Activated CD4-positive, CD25-positive, alpha-beta regulatory T cell treated with anti-CD3 and anti-CD28 coated beads, Interleukin-2, amount 50 U/mL, for 16 hours (primary cell): ENCODE measurements at regions not wholly inside any gene's neighbourhood (a gene's known extent, or its start where the extent isn't known, plus 50 kb on each side); places are given as distances from the start of the nearest gene placed in this dataset.
"Not testable (repeated sequence)": the region's sequence is repeated elsewhere in the genome, so short reads cannot be mapped to it uniquely, and the experiment has no call there.

Experiments used
- DNase-seq: peaks from one replicate; pipeline ENCODE4 v3.0.0-alpha.2; 2020; ENCODE audit warnings: low read depth, low spot score

DNA sequence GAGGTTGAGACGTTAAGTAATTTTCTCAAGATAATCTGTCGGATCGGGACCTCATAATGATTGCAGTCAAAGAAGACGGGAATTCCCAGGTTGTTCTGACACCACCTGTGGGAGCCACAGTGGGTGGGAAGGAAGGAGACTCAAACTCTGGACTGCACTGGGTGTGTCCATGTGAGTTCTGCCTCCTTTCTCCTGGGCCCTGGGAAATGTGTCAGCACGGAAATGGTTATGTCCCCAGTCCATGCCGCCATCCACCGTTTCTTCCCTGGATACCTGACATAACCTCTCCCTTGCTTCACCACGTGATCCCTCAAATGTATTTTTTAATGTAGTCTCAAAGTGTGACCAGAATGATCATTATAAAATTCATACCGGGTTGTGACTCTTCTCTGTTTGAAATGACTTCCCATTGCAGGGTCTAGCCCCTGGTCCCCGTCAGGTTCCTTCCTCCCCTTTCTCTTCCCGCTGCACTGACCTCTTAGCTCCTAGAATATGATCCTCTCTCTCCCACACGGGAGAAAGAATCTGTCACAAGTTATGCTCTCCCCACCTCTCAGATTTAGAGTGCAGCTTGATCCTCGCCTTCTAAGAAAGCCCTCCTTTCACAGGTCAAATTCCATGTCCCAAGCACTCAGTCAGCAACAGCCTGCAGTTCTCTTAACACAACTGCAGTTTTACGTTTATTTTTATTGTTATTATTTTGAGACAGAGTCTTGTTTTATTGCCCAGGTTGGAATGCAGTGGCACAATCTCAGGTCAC lies 820.0 kb upstream of the EEF2KMT start:
- DNase-seq: no peak

DNA sequence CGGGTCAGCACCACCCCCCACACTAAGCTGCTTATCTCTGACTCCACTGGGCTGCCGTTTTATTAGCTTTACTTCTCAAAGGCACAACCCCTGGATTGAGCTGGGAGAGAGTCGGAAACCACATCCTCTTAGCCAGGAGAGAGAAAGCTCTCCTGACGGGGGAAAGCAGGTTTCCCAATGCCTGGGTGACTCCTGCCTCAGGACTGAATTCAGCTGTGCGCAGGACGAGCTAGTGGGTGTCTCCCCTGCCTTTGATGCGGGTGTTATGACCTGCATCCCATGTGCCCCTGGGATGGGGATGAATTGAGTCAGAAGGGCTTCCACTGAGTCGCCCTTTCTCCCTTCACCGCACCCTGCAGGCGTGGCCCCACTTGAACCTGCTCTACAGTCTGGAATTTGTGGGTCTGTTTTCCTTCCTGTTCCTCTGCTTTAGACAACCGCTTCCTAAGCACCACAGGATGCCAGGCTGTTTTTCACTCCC lies 819.2 kb upstream of the EEF2KMT start:
- DNase-seq: no peak

DNA sequence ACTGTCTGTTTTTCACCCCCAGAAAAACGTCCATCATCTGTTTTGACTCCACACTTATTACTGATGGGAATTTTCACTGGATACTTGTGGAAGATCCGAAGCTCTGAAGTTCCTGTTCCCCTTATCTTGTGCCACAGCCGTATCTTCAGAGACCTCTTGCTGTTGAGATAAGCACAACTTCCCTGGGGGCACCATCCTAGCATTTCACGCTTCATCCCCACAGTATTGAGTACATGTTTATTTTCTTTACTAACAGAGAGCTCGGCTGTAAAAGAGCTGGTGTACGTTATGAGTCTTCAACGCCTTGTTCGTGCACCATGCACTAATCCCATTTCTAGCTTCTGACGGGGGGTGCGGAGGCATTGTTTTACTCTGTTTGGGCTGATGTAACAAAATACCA lies 813.6 kb upstream of the EEF2KMT start:
- no peak for DNase-seq

DNA sequence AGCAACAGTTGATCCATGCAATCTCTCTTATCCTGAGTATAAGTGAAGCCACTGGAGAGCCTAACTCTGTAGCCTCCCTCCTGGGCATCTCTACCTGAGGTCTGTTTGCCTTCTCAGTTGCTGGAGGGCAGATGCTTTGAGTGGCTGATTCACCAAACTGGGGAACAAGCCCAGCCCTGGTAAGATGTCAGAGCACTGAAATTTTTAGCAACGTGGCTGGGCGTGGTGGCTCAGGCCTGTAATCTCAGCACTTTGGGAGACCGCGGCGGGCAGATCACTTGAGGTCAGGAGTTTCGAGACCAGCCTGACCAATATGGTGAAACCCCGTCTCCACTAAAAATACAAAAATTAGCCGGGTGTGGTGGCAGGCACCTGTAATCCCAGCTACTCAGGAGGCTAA lies 812.0 kb upstream of the EEF2KMT start:
- not testable (repeated sequence) for DNase-seq

DNA sequence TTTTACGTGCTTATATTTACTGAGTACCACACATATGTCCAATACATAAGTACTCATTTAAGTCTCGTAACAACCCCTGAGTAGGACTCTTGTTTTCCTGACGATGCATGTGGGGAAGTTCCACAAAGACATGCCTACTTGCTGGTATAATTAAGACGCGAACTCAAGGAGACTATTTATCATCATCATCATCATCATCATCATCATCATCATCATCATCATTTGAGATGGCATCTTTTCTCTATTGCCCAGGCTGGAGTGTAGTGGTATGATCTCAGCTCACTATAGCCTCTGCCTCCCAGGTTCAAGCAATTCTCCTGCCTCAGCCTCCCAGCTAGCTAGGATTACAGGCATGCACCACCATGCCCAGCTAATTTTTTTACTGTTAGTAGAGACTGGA lies 809.9 kb upstream of the EEF2KMT start:
- DNase-seq: no peak

DNA sequence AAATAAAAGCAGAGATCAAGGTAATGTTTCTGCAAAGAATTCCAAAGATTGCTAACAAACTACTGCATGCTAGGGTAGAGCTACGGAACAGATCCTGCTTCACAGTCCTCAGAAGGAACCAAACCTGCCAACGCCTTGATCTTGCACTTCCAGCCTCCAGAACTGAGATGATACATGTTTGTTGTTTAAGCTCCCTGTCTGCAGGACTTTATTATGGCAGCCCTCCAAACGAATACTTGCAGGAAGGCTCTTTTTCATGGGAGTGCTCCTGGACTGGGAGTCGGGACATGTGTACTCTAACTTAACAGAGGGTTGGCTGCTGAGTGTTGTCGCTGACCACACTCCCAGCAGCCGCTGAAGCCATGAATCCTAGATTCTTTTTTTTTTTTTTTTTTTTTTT lies 808.8 kb upstream of the EEF2KMT start:
- no peak for DNase-seq

DNA sequence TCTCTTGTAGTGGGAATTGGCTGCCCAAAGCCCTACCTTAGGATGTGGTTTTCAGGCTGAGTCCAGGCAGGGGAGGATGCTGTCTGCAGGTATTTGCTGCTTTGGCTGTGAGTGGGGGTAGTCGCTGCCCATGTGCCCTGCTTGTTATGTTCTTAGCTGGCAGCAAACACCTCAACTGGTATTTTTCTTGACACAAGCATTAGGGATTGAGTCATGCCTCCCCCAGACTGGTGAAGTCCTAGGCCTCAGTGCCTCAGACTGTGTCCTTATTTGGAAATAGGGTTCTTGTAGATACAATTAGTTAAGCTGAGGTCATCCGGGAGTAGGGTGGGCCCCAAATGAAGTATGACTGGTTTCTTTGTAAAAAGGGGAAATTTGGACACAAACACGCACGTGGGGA lies 808.3 kb upstream of the EEF2KMT start:
- DNase-seq: no peak

DNA sequence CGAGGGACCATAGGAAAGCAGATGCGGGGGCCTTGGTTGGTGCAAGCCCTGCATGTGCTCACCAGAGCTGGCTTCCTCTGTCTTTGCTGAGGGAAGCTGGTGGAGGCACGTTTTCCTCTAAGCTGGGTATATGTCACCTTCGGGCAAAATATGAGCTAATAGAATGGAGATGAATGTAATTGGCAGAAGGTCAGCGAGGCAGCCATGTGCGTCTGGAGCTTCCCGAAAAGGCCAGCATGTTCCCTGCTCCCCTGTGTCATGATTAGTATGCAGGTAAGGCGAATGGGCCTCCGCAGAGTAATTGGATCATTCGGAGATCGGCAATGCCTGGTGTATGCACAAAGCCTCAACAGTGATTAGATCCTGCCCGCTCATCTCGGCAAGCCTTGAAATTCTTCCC lies 806.2 kb upstream of the EEF2KMT start:
- no peak for DNase-seq

DNA sequence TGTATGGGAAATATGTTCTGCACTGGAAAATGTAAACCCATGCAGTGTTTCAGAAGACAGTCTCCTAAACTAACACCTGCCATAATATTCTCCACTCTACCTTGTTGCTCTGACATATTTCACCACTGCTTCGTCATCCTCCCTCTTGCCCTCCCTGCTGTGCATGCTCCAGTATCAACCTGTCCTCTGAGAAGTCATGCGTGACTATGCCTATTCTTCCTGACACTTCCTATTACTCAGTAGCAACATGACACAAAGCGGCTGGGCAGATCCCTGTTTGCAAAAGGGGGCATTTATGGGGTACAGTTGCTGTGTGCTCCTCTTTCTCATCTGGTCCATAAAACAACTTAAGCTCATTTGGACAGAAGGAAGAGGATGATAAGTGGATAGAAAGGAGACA lies 805.6 kb upstream of the EEF2KMT start:
- DNase-seq: no peak

DNA sequence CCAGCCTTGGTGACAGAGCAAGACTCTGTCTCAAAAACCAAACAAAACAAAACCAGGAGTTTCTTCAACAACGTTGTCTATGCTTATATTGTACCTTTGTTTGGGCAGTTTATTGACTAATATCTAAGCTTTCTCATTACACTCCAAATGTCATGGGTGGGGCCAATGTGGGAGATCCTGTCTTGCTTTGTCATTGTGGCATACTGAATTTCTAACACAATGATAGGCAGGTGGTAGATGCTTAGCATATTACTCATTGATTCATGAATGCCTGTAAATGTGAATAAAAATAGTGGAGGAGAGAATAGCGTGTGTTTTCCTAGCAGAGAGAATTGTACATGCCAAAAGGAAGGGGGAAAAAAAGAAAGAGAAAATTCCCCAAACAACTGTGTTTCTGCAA lies 802.5 kb upstream of the EEF2KMT start:
- no peak for DNase-seq

DNA sequence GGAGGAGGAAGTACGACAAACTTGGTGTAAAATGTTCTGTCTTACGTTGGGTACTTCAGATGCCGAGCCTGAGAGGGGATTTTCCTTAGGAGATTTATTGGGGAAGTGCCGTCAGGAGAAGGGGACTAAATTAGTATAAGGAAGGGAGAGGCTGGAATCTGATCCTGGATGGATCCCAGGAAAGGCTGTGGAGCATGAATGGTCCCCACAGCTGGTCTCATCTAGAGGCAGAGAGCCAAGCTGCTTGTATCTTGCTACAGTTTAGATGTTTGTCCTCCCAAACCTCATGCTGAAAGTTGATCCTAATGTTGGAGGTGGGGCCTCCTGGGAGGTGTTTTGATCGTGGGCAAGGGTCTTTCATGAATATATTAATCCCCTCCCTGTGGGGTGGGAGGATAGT lies 798.4 kb upstream of the EEF2KMT start:
- DNase-seq: no peak

DNA sequence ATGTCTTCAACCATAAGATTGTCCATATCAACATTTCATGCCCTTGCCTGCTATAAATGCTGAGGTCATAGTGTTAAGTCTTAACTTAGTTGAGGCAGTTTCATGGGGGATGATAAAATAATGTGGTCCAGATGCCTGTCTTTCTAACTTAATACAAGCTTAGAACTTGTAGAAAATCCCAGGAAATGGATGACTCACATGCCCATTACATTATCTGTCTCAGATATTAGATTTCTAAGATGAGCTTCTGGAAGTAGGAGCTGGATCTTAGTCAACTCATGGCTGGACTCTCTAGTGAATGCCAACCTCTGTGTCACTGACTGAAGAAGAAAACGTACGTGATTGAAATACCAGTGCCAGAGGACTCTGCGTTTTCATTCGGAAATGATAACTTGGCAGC lies 797.5 kb upstream of the EEF2KMT start:
- DNase-seq: no peak

DNA sequence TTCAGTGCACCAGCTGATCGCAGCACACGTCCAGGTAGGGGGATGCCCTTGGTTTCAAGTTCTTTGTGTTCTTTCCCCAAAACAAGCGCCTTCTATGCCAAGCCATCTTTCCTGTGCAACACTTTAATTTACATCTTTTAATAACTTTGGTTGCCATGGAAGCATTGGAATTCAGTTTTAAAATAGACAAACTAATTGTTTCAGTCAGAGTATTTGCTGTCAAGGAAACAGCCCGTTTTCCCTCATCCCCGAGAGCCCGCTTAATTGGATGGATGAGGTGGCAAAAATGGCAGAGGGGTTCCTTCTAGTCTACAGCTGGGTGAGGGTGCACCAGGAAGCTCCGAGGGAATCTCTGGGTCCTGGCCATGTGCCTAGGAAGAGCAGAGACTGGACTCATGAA lies 793.7 kb upstream of the EEF2KMT start:
- no peak for DNase-seq

DNA sequence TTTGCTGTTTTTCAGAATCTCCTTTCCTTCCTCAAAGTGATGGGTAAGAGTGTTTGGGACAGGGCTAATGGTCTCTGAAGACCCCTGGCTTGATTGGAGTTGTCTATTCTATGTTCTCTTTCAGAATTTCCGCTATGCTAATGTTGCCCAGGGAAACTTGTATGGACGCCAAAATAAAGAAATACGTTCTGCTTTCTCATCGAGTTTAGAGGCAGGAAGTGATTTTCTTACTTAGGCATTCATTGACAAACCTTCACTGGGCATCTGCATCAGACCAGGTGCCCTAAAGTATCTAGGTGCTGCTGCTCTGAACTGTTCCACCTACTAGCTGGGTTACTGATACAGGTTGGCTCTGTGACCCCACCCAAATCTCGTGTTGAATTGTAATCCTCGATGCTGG lies 787.9 kb upstream of the EEF2KMT start:
- no peak for DNase-seq

DNA sequence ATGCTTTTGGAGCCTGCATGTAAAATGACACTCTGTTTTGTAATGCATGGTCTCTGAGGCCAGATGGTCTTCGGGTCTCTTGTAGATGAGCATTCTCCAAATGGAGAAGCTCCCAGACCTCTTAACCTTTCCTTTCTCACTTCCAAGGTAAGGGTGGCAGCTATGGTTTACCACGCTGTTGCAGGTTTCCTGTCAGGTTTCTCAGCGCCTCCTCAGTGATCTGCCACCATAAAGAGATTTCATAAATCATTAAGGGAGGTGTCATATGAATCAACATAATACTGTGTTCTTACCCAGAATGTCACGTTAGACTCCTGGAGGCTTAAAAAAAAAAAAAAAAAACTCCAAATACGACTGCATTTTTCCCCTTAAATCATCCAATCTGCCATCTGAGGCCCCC lies 787.4 kb upstream of the EEF2KMT start:
- no peak for DNase-seq

DNA sequence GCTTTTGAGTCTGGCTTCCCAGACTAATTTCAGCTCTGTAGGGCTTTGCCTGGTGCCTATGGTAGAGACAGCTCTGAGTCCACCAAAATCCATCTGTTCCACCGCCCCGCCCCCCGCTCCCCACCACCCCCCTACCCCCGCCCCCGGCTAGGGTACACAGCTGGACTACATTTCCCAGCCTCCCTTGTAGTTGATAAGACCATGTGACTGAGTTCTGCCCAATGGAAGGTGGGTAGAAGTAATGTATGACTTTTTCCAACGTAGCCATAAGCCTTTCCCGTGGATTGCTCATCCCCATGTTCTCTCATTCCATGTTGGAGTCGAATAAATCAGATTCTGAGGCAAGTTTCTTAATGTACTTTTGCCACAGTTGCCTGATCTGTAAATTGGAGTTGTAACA lies 786.7 kb upstream of the EEF2KMT start:
- DNase-seq: no peak

DNA sequence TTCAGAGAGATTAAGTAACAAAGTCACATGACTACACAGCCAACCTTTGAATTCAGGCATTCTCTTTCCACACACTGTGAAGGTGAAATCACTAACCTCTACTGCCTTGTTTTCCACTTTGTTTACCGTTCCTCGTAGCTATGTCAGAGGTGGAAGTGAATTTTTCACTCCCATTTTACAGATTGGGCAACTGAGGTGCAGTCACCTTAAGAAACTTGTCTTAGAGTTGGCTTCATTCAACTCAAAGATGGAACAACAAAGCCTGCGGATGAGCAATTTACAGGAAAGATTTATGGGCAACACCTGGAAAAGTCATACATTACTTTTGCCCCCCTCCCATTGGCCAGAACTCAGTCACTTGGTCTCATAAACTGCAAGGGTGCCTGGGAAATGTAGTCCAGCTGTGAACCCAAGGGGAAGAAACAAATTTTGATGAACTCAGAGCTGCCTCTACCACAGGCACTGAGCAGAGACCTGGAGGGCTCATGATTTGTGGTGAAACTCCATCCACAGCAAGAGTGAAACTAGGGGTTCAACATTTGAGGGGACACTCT lies 784.6 kb upstream of the EEF2KMT start:
- no peak for DNase-seq

DNA sequence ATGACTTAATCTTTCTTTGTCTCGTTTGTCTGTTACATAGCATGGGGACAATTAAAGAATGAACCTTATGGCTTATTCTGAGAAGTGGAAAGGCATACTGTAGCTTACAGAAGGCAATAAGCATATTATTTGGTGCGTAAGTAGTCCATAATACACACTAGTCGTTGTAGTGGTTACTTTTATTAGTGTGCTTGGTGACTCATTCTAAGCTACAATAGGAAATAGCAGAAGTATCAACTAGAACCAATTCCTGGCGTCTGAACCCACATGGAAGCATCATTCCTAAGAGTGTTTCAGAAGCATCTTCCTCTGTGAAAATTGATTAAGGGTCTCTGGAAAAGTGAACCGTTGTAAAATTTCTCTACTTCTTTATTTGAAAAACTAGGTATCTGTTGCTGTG lies 777.8 kb upstream of the EEF2KMT start:
- DNase-seq: no peak

DNA sequence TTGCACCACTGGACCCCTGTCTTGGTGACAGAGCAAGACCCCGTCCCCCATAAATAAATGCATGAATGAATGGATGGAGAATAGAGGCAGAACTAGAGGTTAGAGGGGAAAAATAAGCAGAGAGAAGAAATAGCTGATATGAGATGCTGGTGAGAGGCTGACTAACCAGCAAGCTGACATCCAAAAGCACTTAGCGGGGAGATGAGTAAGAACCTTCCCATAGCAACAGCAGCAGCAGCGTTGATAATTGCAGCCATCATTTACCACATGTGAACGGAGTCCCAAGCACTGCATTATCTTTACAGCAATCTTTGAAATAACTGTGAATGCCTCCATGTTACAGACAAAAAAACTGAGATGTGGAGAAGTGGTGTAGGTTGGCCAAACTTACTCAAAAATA lies 777.3 kb upstream of the EEF2KMT start:
- DNase-seq: no peak

DNA sequence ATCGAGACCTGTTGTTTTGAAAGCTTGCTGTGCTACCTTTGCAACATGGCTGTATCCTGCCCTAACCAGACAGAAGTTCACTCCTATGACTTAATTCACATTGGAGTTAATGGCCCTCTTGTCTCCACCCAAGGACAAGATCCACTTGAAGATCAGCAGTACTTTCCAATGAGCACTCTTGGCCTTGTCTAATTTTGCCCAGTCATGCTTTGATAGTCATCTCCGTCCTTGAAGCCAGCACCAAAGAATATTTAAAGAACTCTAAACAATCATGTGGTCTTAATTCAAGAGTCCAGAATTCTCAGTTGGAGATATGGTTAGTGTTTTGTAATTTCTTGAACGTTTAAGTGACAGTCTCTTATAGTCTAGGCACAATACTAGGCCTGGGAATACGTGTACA lies 775.6 kb upstream of the EEF2KMT start:
- DNase-seq: no peak

DNA sequence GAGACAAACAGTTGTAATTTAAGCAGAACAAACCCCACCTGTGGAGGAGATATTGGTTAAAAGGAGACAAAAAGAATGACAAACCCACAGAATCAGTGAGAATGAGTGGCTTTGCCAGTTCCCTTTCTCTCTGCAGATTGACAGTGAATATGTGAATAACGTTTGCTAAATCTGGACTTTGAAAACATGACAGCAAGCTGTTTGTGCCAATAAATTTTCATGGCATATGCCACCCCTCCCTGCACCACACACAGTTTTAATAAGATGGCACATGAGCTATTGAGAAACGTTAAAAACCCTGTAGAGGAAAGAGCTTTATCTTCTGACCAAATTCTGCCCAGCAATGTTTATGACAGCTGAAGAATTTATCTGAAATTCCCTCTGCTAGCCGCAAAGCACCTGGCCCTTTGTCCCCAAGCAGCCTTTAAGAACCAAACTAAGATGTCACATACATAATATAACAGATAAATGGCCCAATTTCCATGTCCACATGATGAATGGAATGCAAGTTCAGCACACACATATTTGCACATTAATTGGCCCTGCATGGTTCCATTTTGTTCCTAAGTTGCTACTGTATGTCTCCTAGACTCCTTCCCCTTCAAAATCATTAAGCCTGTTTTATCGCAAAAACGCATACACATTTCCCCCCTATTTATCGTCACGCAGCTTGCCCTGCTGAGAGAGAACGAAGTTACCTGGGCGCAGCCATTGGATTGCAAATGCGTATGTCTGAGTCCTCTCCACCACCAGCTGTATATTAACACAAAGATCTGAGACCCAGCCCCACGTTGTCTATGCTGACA lies 773.5 kb upstream of the EEF2KMT start:
- DNase-seq: no peak

DNA sequence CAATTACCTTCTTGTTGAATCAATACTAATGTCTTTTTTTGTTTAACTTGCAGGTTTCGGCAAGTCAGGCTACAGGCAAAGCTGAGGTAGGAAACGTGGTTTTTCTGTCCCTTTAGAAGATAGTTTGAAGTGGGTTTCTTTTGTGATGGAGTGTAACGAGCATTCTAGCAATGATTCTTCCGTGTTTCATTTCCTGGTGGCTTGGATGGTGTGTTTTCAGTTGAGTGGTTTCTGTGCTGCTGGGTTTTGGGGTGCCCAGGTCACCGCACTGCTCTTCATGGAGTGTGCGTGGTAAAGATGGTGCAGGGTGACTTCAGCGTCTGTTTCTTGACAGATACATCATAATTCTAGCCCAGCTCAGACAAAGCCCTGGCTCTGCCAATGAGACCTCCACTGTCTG lies 769.7 kb upstream of the EEF2KMT start:
- DNase-seq: no peak

DNA sequence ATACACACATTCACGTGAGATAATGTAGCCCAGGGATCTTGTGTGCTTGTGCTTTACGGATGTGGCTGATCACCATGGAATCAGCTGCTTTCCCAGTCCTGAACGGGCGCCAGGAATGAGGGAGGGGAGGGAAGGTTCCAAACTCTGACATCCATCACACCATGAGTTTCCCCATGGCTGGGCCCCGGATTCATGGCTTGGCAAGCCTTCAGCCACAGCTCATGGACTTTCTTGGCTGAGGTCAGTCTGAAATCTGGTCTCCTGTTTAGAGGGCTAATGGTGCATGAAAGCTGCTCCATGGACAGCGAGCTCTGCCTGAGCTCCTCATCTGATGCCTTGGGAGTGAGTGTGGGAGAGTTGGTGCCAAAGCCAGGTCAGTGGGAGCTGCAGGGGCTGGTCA lies 767.6 kb upstream of the EEF2KMT start:
- DNase-seq: no peak
